A172 (cell line): ENCODE measurements at regions not wholly inside any gene's neighbourhood (a gene's known extent, or its start where the extent isn't known, plus 50 kb on each side); places are given as distances from the start of the nearest gene placed in this dataset.
"Not testable (repeated sequence)": the region's sequence is repeated elsewhere in the genome, so short reads cannot be mapped to it uniquely, and the experiment has no call there.

ENCODE experiments used
- DNase-seq: peaks from one replicate; pipeline ENCODE4 v3.0.0-alpha.2; 2015; ENCODE audit warnings: low spot score

DNA sequence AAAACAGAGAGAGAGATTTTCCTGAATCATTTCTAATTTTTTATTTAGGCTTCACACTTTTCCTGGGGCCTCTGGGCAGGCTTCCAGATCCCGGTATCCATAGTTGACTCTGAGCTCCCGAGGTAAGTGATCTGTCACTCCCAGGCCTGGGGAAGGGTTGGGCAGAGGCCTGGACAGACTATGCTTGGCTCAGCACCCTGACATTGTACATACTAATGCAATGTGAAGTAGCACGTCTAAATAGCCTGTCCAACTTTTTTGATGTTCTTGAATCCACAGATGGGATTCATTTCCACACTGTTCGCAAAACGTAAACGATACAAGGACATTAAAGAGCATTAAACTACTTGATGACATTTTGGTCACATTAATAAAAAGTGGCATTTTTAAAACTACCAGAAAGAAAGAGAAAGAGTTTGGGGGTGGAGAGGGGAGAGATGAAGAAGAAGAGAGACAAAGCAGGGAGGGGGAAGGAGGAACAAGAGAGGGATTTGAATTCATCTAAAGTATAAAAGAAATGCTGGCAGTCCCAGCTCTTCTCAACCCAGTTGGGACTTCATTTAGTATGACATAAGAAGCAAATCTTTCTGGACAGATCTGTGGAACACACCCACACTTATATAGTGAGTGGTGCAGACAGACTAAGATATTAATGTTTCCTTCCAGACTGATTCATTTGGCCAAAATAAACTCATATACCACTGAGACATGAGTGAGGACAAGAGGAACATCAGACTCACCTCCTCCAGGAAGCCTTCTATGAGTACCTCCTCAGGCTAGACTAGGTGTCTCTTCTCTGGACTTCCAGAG, 514.2 kb downstream of the SOX6 start:
- no peak for DNase-seq

DNA sequence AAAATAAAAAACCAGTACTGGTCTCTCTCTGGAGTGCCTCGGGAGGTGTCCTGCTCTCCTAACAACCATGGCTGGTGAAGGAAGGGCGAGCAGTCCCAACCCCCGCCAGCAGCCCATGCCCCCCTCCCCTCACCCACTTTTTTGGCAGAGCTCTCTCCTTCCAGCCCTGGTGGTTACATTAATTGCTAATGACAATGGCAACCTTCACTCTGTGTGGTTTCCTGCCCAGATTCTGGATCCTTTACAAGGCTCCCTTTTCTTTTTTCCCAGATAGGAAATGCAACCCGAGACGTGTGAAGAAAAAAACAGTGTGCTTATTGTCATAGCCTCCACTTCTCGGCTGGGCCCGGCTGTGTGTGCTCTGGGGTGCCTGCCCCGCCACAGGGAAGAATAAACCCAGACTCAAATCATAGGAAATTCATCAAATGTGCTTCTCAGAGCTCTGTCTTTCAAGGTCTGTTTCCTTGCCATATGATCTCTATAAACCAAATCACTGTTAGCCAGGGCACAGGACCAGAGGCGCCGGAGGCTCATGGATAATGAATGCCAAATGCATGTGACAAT, 513.0 kb downstream of the SOX6 start:
- DNase-seq = no peak

- no peak for DNase-seq
Observed at GRCh38 chr11:15845261-15845660, 511.1 kb downstream of the SOX6 start.

DNA sequence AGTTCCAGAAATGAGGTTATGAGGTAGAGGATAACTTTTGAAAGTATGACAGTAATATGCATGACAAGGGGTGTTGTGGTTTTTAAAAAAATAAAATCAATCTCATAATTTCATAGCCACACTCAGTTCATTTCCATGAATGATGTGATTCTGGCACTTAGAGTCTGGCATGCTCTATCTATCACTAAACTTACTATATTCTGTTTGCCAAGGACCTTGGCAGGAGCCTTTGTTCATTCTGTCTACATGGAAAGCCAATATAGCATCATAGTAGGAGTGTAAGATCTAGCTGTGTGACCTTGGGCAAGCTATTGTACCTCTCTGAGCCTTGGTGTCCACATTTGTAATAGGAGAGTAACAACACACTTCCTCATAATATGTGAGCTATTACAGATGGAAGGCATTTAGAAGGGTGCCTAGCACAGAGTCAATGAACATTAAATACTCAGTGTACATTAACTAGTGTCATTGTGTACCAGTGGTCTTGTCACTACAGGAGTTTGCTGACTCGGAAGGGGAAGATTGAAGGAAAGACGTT, 507.6 kb downstream of the SOX6 start:
- no peak for DNase-seq

DNA sequence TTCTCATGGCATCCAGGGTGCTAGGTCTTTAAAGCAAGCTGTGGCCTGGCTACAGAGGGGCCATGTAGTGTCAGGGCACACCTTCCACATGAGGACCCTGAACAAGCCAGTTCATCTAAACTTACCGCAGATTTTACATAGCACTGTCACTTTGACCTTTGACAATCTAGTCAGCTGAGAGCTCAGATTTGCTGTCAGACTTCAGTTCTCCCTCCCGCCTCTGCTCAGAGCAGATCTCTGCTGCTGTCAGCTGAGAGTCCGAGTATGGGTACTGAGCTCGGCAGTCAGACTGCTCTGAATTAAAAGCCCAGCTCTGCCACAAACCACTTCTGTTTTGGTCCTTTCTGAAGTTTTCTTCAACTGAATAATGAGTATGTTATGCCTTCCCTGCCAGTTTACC, 507.1 kb downstream of the SOX6 start:
- DNase-seq = no peak

DNA sequence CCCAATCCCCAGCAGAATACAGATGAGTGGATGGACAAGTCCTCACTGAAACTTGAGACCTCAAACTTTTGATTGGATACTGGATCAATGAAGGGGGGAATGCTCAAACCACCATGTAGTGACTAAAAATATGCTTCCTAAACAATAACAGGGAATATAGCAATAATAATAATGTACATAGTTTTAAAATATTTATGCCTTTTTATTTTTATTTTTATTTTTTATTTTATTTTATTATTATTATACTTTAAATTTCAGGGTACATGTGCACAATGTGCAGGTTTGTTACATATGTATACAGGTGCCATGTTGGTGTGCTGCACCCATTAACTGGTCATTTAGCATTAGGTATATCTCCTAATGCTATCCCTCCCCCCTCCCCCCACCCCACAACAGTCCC, 506.0 kb downstream of the SOX6 start:
- DNase-seq = not testable (repeated sequence)

GRCh38 chr11:15851051-15851498, 505.3 kb downstream of the SOX6 start:
- no peak for DNase-seq

DNA sequence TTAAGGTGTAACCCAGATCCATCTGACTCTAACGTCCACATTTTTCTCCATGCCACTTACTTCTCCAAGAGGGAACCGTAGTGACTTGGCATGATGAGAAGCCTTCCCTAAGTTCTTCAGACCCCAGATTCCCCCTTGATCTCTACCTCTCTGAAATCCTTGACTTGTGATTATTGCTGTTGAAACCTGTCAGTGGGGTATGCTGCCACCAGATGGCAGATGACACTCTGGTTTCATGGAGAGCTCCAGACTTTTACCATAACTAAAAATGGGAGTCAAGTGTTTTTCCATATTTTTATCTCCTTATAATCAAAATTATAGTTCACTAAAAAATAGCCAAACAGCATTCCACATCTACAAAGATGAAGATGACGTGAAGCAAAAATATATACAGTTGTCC, 504.2 kb downstream of the SOX6 start:
- no peak for DNase-seq

DNA sequence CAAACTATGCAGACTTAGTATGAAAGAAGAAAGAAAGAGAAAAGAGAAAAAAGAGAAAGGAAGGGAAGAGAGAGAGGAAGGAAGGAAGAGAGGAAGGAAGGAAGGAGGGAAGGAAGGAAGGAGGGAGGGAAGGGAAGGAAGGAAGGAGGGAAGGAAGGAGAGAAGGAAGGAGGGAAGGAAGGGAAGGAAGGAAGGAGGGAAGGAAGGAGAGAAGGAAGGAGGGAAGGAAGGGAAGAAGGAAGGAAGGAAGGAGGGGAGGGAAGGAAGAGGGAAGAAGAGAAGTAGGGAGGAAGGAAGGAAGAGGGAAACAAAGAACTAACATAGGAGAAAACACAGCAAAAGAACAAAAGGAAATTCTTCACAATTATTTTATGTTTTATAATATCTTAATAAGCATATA, 502.1 kb downstream of the SOX6 start:
- DNase-seq = no peak

GRCh38 chr11:15858881-15859280, 497.5 kb downstream of the SOX6 start:
- no peak for DNase-seq

- DNase-seq = no peak
Observed at GRCh38 chr11:15859411-15859810, 496.9 kb downstream of the SOX6 start.

- no peak for DNase-seq
Observed at GRCh38 chr11:15861256-15861655, 495.1 kb downstream of the SOX6 start.

- DNase-seq = no peak
Observed at GRCh38 chr11:15863411-15863810, 492.9 kb downstream of the SOX6 start.

DNA sequence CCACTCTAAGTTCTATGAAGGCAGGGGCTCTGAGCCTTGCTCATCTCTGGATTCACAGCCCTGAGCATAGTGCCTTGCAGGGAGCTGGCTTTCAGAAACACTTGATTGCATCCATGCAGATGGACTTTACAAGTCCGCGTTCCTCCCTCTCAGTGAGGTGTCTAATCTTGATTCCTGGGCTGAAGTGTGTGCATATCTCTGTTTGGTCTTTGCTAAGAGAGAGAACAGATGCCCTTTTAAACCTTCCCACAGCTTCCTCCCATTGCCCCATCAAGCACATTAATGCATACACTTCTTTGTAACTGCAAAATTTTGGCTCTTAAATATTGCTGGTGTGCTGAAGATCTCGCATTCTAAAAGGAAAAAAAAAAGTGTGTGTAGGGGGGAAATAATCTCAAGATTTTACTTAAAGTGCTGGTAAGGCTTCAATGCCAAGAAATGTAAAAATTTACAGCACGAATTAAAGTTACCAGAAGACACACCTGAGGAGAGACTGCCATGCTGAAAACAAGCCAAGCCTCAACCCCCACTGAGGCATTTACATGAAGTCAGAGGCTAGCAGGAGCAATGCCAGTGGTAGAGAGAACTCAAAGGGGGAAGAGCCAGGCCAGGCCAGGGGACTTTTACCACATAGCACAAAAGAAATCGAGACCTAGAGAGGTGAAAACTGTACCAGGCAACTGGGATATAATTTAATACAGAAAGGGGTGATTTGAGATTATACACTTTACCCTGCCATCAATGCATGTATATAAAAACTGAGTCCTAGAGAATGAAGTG, 492.1 kb downstream of the SOX6 start:
- DNase-seq = no peak

DNA sequence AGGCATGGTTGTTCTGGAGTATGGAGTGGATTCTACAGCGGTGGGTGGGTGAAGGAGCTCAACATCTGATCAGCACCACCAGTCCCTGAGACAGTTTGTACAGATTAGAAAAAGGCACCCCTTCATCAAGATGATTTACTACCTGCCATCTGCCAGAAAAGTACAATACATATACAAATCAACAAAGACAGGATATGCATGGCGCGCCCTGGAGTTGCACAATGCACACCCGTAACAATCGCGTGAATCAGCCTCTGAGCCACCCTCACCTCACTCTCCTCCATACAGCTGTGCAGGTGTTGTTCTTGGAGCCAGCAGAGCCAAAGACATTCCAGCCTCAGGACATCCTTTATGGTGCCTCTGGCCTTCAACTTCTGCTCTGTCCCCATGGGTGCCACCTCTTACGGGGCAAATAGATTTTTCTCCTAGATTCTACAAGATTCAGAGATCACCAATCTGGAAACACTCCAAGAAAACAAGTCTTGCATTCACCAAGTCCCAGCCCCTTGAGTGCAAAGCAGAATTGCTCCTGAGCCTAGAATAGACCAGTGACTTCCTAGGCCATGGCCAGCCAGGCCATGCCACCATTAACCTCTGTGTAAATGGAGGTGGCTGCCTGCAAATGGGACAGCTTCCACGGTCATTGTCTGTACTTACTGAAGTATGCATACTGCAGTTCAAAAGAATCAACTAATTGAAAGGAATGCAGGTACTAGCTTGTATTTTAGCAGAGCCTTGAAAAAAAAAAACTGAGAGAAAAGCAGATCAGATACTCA, 490.9 kb downstream of the SOX6 start:
- DNase-seq = peak; percentile 10

DNA sequence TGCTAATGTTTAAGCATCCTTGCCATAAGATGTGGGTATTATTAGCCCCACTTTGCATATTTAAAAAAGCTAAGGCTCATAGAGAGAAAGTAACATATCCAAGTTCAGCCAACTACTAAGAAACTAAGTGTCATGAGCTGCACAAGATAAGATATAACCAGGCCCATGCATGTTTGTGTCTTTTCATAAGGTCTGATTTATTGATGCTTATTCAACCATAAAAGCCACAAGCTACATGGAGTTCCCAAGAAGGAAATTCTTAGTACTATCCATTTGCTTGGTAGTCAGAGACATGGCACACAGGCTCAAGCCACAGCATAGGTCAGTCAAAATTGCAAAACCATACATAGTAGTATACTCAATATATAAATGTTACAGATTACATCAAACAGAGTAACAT, 488.5 kb downstream of the SOX6 start:
- no peak for DNase-seq

- DNase-seq = no peak
Observed at GRCh38 chr11:15870911-15871310, 485.4 kb downstream of the SOX6 start.

GRCh38 chr11:15871904-15872626, 484.3 kb downstream of the SOX6 start:
- DNase-seq = no peak

GRCh38 chr11:15873501-15873900, 482.8 kb downstream of the SOX6 start:
- no peak for DNase-seq

DNA sequence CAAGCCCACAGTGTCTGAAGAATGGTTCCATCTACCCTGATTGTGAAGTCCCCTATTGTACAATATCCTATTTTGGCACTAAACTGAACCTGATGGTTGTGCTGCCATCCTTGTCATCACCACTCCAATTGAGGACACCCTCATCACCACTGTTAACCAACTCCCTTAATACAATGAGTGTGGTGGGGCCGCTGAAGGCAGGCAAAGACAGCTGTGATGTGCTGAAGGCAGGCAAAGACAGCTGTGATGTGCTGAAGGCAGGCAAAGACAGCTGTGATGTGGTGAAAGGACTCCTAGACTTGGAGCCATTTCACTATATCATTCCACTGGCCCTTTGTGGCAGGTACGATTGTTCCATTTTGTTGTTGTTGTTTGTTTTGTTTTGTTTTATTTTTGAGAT, 481.6 kb downstream of the SOX6 start:
- no peak for DNase-seq

- DNase-seq = no peak
Observed at GRCh38 chr11:15875393-15875792, 481.0 kb downstream of the SOX6 start.
